ENCODE measurements at regions not wholly inside any gene's neighbourhood (a gene's known extent, or its start where the extent isn't known, plus 50 kb on each side); places are given as distances from the start of the nearest gene placed in this dataset.

DNA sequence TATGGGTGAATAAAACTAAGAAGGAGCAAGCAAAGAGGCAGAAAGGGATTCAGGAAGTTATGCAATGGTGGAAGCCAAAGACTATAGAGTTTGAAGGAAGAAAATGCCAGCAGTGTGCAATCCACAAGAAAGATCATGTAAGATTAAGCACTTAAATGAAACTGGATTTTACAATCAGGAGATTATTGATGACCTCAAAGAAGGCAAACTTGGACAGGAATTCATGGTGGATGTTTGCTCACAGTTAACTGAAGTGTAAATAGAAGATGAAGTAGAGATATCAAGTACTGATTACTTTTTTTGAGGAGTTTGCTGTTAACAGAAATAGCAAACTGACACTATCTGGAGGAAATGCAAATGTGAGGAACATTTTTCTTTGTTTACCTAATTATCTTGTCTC, 308.9 kb downstream of the RND3 start:
- DNase-seq (ENCODE audit: low spot score): no peak
- intact Hi-C loops (cut with DNase I): no loop called here

DNA sequence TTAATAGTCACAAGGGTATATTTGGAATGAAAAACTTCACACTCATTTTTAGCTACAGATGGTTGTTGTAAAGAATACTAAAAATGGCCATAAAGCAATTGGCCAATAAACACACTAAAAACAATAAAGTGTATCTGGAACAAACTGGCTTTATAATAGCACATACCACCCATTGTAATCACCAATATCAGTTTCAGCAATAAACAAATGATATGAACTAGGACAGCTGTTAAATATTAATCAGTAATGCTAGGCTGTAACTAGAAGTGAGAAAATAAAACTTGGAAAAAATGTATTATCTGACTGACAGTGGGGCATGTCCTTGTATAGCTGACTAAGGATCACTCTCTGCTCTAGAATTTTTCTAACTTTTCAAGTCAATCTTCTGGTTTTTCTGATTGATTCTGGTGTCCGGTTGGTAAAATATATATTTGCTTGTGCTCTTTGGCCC, 312.5 kb downstream of the RND3 start:
- intact Hi-C loops (cut with DNase I): no loop called here
- no peak for DNase-seq (ENCODE audit: low spot score)

DNA sequence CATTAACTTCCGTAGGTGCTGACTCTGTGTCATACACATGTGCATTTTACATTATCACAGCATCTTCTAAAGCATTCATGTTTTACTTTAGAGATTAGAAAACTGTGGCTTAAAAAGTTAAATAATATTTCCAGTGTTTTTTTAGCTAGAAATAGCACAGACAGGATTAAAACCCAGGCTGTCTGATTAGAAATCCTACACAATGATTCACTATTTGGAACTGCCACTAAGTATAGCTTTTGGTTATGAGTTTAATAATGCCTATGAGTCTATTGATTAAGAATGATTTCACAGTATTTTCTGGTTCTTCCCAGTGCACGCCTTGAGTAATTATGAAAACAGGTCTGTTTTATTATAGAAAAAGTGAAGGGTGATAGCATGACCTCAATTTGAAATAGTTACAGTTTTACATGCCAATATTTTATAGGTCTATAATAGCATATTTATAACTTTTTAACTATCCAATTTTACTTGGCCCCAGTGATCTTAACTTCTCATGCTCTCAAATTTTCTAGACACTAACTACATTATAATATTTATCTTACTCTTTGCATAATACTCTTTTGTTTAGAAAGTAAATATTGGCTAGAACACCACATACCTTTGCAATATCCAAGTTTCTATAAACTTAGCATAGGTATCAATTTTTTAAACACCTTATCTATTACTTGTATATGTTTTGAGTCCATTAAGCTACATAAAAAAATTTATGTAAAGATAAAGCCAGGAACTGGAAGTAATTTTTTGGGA, 313.2 kb downstream of the RND3 start:
- DNase-seq (ENCODE audit: low spot score): no peak
- intact Hi-C loops (cut with DNase I): no loop called here

DNA sequence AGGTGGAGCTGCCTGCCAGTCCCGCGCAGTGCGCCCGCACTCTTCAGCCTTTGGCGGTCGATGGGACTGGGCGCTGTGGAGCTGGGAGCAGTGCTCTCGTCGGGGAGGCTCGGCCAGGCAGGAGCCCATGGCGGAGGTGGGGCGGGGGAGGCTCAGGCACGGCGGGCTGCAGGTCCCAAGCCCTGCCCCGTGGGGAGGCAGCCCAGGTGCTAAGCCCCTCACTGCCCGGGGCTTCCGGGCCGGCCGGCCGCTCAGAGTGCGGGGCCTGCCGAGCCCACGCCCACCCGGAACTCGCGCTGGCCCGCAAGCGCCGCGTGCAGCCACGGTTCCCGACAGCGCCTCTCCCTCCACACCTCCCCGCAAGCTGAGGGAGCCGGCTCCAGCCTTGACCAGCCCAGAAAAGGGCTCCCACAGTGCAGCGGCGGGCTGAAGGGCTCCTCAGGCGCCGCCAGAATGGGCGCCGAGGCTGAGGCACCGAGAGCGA, 316.4 kb downstream of the RND3 start:
- DNase-seq (ENCODE audit: low spot score): no peak
- intact Hi-C loops (cut with DNase I): no loop called here

DNA sequence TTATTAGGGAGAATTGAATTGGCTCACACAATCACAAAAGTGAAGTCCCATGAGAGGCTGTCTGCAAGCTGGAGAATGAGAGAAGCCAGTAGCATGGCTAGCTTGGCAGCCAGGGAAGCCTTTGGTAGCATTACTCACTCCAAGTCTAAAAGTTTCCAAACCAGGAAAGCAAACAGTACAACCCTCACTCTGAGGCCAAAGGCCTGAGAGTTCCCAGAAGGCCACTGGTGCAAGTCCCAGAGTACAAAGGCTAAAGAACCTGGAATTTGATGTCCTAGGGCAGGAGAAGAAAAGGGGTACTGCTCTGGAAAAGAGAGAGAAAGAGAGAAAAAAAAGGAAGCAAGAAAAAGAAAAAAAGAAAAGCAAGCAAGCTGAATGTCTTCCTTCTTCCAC, 318.2 kb downstream of the RND3 start:
- intact Hi-C loops (cut with DNase I): no loop called here
- DNase-seq (ENCODE audit: low spot score): no peak

DNA sequence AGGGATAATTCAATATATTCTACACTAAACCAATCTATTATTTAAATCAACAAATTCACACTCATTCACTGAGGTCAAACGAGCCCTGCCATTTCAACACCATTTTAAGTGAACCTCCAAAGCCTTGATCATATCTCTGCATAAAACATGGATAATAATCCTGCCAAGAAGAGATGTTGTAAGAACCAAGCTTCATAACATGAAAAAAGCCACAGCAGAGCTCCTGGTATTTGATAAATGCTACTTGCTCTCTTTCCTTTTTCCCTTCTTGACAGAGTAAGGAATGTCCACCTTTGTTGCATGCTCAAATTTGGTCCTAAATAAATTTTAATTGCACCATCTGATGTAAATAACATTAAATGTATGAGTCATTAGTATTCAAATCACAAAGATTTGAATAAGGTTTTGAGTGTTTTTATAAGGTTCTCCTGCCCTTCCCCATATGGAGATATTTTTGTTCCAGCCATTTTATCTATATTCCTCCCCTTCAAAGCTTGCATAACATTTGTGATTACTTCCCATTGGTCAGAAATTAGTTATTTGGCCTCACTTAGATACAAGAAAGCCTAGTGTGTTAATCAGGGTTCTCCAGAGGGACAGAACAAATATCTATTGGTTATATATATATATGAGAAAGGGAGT, 318.8 kb downstream of the RND3 start:
- intact Hi-C loops (cut with DNase I): no loop called here
- no peak for DNase-seq (ENCODE audit: low spot score)

DNA sequence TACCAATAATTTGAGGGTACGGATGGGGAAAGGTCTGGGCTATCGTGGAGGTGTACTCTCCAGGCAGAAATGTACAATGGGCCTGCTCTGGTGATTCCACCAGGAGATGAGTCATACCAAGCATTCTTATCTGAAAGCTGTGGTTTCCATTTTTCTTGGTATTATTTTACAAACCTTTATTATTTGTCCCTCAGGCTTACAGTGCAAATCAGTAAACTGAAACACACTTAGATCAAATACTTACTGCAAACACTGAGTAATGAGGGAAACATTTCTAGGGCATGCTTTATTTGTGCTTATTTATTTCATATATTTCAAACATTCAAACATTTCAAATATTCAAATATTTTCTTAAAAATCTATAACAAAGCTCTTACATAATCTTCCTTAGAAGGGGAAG, 319.8 kb downstream of the RND3 start:
- intact Hi-C loops (cut with DNase I): no loop called here
- no peak for DNase-seq (ENCODE audit: low spot score)

DNA sequence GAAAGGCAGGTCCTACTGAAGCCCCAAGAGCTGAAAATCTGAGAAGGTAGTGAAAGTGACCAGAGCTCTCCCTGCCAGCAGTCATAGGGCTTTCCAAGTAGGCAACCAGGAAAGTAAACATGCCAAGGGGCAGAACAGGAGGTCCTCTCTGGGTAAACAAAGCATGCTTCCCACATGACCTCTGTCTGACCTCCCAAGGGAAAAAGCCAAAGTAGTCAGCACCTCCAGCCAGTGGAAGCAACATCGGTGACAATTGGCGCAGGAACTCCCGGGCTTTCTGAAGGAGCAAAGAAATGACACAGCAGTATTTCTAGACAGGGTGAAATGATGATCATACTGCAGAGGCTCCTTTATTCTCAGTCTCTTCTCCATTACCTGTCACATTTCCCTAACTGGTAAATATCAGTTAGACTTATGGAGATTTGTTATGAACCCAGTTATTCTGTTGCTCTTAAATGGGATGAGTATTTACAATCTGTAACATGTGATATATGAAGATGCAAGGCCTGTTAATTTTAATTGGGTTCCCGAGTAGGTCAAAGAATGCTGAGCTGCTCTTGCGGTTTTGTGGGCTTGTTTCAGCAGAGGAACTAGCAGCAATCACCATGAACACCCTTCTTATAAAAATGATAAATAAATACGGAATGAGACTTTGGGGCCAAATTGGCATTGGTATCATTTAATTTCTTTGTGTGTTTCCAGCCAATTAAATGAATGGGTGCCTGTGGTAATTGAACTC, 321.0 kb downstream of the RND3 start:
- intact Hi-C loops (cut with DNase I): no loop called here
- no peak for DNase-seq (ENCODE audit: low spot score)

DNA sequence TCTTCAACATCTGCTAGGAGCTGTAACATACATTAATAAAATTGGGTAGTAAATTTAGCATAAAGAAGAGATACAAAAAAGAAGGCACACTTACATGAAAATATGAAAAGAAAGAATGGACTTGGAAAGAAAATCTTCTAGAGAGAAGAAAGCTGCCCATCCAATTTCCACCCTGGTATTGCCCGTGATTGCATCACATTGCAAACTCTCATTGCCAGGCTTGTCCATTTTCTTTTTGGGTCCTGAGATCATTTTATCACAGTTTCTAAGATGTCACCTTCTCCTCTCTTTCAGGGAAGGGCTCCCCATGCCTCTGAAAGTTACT, 321.5 kb downstream of the RND3 start:
- intact Hi-C loops (cut with DNase I): no loop called here
- no peak for DNase-seq (ENCODE audit: low spot score)

DNA sequence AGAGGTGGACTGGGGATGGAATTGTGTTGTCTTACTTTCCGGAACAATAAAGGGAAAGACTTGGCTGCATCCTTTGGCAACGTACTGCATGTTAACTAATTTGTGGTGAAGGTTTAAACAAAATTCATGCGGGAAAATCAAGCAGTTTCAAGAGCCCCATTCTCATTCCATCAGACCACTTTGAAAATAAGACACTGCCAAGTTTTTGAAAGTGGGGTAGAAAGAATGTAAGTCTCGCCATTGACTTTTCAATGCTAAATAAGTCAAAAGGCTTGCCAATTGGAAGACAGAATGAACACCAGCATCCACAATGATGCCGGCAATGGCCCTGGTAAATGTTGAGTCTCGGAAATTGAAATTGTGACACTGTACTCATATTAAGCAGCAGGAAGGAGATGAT, 322.0 kb downstream of the RND3 start:
- no peak for DNase-seq (ENCODE audit: low spot score)
- intact Hi-C loops (cut with DNase I): no loop called here

DNA sequence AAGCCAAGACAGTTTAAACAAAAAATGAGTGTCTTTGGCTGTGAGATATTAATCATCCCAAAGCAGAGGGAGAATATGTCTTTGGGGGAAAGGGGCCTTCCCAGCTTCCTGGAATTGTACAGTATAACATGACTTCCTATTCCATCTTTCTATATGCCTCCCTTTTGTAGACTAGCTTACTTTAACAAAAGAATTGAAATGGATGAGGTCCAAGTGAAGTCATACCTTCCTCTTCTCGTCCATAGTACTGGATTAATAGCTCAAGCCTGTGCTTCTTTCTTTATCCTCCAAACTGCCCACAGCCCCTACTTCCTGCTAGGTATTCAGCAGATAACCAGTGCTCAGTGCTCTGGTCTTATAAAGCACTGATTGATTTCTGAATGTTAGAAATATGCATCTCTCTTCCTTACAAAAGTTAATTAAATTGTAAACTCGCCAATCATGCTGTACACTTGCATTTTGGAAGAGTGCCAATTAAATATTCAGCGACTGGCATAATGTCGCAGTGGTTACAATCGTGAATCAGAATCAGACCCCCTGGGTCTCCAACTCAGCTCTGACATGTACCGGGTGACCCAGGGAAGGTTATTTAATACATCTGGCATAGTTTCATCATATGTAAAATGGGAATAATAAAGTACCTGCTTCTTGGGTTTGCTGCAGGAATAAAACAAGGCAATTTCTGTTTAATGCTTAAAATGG, 325.1 kb downstream of the RND3 start:
- no peak for DNase-seq (ENCODE audit: low spot score)
- intact Hi-C loops (cut with DNase I): no loop called here

DNA sequence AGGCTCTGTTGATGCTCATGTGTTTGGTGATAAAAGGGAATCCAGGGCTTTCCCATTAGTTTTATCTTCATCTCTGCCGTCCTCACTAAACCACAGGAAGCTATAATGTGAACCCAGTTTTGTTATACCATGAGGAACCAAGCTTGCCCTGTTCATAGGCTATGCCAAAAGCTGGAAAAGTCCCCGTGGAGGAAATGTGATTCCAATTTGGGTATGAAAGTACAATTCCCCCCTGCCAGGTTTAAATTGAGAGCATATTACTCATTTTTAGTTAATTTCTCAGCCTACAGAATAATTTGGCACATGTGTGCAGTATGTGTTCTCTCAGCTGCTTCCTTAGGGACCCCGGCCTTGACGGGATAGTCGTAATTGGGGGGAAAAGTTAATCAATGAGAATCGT, 327.4 kb downstream of the RND3 start:
- intact Hi-C loops (cut with DNase I): no loop called here
- no peak for DNase-seq (ENCODE audit: low spot score)

DNA sequence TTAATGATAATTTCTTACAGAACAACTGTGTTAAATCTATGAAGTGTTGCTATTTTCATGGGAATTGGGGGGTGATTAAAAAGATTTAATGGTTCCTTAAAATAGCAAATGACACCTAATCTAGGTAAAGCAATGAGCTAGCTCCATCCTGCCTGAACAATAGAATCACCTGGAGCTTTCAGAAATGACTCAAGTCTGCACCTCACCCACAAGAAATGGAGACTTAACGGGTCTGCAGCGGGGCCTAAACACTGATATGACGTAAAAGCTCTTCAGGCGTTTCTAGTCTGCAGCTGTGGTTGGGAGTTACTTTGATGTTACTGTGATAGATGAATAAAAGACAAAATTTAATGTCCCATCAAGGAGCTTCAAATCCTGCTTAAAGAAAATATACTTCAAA, 328.2 kb downstream of the RND3 start:
- intact Hi-C loops (cut with DNase I): no loop called here
- DNase-seq (ENCODE audit: low spot score): no peak

DNA sequence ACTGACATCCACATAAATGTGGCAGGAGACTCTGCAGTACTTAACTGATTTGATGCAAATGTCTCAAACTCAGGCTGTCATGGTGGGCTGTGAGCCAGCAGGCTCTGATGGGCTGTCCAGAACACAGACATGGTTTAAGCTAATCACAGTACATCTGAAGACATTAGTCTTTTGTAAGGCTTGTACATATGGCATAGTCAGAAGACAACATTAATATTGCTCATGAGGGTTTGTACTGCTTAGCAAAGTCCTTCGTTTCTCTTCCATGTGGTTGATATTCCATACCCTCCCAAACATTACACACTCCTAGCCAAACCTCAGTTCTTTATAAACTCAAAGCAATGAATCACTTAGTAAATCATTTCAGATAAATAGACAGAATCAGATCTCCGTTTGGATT, 330.6 kb downstream of the RND3 start:
- intact Hi-C loops (cut with DNase I): no loop called here

DNA sequence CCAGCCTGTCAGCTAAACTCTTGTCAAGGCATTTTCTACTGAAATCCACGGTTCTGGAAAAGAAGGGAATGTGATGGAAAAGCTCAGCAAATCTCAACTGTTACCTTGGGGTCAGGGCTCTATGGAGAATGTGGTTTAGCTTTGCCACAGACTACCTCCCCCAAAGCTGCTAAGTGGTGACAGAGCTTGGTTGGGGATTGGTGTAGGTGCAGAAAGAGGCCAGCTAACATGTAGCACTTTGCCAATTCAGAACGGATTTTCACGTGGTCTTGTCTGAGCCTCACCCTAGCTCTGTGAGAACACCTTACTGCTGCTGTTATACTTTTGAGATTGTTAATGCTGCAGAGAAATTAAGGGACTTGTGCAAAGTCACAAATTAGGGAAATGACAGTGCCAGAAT, 331.1 kb downstream of the RND3 start:
- intact Hi-C loops (cut with DNase I): no loop called here
- no peak for DNase-seq (ENCODE audit: low spot score)

More for the DNA sequence above, 330.6 kb downstream of the RND3 start:
- DNase-seq (ENCODE audit: low spot score): no peak

DNA sequence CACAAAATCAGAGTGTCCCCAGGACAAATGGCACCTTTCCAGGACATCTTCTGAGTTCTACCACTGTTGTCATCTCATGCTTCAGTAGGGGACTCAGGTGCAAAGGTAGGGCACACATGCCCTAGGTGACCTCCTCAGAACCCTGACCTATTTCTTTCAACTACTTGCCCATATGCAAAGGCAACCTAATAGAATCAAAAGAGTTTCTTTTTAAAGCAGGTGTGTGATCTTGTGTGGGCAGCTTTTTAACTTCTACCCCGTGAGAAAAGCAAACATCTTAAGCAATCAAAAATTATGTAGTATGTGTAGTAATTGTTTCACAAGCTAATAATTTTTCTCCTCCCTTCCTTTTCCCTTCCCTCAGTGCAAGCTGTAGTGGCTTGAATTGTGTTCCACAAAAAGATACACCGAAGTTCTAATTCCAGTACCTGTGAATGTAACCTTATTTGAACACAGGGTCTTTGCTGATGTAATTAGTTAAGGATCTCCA, 333.1 kb downstream of the RND3 start:
- DNase-seq (ENCODE audit: low spot score): no peak
- intact Hi-C loops (cut with DNase I): no loop called here

DNA sequence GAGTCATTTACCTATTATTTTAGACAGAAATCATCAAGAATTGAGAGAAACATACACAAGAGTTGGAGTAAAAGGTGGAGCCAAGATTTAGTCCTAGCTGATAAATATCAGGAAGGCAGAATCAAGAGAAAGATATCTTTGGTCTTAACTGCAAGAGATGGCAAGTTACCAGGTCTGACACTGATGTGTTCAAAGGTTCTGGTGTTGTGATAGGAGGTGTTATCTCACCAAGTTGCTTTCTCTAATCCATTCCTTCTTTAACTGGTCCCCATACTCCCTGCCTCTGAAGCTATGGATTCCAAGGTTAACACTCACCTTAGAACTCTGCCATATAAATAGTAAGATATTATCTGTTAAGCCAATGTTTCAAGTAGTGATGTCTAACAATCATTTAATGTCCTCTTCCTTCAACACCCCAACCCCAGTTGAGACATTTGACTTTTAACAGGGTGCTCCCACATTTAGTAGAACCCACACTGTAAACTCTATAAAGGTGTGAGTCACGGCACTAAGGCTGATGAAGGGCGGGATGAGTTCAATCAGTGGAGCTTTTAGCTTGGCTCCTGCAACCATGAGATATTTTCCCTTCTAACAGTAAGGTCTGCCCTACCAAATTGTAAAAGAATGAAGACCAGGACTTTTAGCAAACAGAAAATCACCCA, 333.7 kb downstream of the RND3 start:
- intact Hi-C loops (cut with DNase I): no loop called here
- DNase-seq (ENCODE audit: low spot score): no peak

DNA sequence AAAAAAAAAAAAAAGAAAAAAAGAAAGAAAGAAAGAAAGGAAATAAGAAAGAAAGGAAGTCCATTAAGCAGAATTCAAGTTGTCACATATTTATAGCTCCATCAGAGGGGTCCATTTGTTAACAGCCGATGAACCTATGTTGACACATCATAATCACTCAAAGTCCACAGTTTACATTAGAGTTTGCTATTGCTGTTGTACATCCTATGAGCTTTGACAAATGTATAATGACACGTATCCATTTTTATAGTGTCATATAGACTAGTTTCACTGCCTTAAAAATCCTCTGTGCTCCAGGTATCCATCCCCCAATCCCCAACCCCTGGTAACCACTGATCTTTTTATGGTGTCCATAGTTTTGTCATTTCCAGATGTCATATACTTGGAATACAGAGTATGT, 335.2 kb downstream of the RND3 start:
- intact Hi-C loops (cut with DNase I): no loop called here
- no peak for DNase-seq (ENCODE audit: low spot score)

DNA sequence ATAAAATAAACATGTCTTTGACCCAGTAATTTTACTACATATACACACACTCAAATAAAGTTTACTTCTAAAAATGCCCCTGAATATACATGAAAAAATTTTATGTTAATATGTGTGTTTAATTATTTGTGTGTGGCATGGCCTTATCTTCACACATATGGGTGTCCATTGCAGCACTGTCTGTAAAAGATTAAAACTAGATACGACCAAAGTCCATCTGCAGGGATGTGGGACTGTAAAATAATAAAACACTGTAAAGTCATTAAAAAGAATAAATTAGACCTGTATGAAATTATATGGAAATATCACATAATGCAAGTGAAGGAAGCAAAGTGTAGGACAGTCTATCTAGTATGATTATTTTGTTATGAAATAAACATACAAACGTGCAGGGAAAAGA, 337.3 kb downstream of the RND3 start:
- no peak for DNase-seq (ENCODE audit: low spot score)
- intact Hi-C loops (cut with DNase I): no loop called here
